Head of caudate nucleus (tissue), 42 donors: ENCODE measurements at regions not wholly inside any gene's neighbourhood (a gene's known extent, or its start where the extent isn't known, plus 50 kb on each side); places are given as distances from the start of the nearest gene placed in this dataset.
A peak's percentile ranks its signal among the peaks of the same experiment; 100 is the strongest.
"Not testable (repeated sequence)": the region's sequence is repeated elsewhere in the genome, so short reads cannot be mapped to it uniquely, and the experiment has no call there.

Experiments
- DNase-seq, 42 donors: peaks; one replicate each; pipeline versions ENCODE4 v3.0.0 to v3.0.0-alpha.2; 2020 to 2021; ENCODE audit warnings: mixed read lengths in 7 of 42
- intact Hi-C: fragments of 100-400 bp; cut with DNase I; formaldehyde crosslinking; loops from one replicate; pipeline ENCODE4 v1.15.0; 2022

- intact Hi-C loops: no loop called here
- peak in 1 of 42 donors; percentile 9 for DNase-seq
Measured at GRCh38 chr6:164692772-164693510, 616.5 kb downstream of the C6orf118 start.

GRCh38 chr6:164690702-164691500 is 618.5 kb downstream of the C6orf118 start:
- peak in 36 of 42 donors; percentile 6 to 79 (median 34) for DNase-seq
- intact Hi-C loops: no loop called here

DNA sequence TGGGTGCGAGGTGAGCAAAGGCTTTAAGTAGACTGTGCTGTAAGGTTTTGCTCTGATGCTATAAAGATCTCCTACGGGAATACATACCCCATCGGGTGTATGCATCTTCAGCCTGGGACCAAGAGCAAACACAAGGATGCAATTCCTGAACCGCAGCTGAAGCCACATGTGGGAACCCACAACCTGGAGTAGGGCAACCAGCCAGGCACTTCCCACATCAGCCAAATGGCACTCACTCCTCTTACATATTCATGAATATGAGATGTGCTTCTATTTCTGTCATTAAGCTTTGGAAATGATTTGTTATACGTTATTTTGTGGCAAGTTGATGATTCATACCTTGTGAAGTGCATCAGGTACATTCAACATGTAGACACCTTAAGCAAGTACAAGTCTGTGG is 619.2 kb downstream of the C6orf118 start:
- intact Hi-C loops: no loop called here
- peak in 36 of 42 donors; percentile 5 to 79 (median 42) for DNase-seq

DNA sequence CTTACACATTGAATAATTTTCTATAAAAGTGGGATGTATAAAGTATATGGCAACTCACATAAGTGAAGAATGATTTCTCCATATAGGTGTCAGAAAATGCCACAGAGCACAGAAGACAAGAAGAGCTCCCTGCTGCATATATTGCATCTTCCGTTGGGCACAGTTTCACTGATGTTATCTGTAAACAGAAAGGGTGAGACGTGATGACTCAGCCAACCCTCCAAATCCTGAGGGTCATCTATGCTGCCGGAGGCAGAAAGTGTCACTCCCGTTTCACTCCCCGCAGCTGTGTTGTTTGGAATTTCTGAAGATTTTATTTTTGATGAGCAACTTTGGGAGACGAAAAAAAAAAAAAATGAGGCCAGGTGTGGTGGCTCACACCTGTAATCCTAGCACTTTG is 644.1 kb downstream of the C6orf118 start:
- no peak for DNase-seq
- intact Hi-C loops: no loop called here

DNA sequence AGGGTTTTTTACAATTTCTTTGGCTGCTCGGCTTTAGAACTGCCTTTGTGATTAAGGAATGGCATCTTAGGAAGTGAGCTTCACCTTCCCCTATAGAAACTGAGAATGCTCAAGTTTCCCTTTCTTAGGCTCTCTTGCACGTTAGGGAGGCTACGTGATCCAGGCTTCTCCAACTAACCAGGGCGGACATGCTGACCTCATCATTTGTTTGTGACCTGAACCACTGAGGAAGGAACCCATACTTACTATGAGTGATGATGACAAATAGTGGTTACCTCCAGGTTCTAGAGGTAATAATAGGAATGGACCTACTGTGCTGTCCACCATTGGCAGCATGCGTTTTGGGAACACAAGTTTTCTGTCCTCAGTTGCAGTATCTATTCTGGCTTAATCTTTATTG is 645.8 kb downstream of the C6orf118 start:
- no peak for DNase-seq
- intact Hi-C loops: no loop called here

GRCh38 chr6:164661716-164662115 is 647.7 kb downstream of the C6orf118 start:
- no peak for DNase-seq
- intact Hi-C loops: no loop called here

DNA sequence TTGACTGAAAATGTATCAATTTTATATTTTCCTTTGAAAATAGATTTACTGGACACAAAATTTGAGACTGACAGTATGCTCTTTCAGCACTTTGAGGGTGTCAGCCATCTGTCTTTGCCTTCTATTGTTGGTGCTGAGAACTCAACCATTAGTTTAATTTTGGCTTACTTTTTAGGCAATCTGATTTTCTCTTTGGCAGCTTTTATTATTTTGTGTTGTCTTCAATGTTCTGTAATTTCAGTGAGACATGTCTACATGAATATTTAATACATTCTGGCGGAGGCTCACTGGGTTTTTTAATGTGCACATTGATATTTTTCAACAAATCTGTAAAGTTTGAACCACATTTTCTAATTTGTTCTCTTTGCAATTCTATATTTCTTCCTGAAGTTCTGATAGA is 648.6 kb downstream of the C6orf118 start:
- DNase-seq: no peak
- intact Hi-C loops: no loop called here

- intact Hi-C loops: no loop called here
- peak; percentile 27 to 91 (median 70) for DNase-seq
Measured at GRCh38 chr6:164640956-164641355, 668.4 kb downstream of the C6orf118 start.

GRCh38 chr6:164628302-164628931 is 681.0 kb downstream of the C6orf118 start:
- intact Hi-C loops: no loop called here
- no peak for DNase-seq

GRCh38 chr6:164616917-164617524 is 692.4 kb downstream of the C6orf118 start:
- DNase-seq: no peak
- intact Hi-C loops: no loop called here

DNA sequence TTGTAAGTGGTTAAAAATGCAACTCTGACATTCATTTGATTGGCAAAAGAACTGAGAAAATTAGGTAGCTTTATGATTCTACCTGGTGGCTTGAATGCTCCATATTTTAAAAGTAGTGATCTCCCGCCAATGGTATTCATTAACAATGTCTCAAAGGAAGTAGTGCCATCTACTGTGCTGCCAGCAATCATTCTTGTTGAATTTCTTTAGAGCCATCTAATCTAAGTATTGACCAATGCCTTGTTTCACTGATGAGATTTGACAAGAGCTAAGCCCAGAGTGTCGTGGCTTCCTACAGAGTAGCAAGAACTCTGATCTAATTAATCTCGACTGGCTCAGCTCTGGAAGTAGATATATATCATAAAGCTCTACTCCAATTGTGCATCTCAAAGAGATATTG is 696.7 kb downstream of the C6orf118 start:
- DNase-seq: peak in 1 of 42 donors; percentile 19
- intact Hi-C loops: no loop called here

GRCh38 chr6:164610859-164611258 is 698.5 kb downstream of the C6orf118 start:
- intact Hi-C loops, DNase-seq: not testable (repeated sequence)

- intact Hi-C loops, DNase-seq: not testable (repeated sequence)
Measured at GRCh38 chr6:164602415-164602814, 707.0 kb downstream of the C6orf118 start.

GRCh38 chr6:164581563-164581962 is 727.8 kb downstream of the C6orf118 start:
- intact Hi-C loops: no loop called here
- DNase-seq: no peak

GRCh38 chr6:164579035-164579434 is 730.4 kb downstream of the C6orf118 start:
- intact Hi-C loops: no loop called here
- no peak for DNase-seq

- no peak for DNase-seq
- intact Hi-C loops: no loop called here
Measured at GRCh38 chr6:164578616-164579015, 730.8 kb downstream of the C6orf118 start.

DNA sequence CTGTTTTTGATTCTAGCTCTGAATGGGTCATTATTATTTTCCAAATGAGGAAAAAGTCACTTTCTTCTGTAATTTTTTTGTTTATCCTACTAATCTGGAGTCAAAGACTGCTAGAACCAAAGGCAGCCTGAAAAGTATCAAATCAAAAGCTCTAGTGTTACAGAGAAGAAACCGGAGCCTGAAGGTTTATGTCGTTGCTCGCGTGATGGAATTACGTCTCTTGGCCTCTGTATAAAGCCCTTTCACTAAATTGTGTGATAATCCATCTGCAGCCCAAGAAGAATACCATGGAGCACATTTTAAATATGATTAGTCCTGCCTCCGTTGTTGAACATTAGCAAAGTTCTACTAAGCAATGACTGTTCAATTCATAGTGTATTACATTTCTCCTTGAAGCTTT is 738.6 kb downstream of the C6orf118 start:
- no peak for DNase-seq
- intact Hi-C loops: no loop called here

- no peak for DNase-seq
- intact Hi-C loops: no loop called here
Measured at GRCh38 chr6:164569509-164569908, 739.9 kb downstream of the C6orf118 start.

GRCh38 chr6:164563924-164564323 is 745.5 kb downstream of the C6orf118 start:
- intact Hi-C loops: no loop called here
- peak in 31 of 42 donors; percentile 5 to 74 (median 32) for DNase-seq

GRCh38 chr6:164561656-164562055 is 747.7 kb downstream of the C6orf118 start:
- no peak for DNase-seq
- intact Hi-C loops: no loop called here
